ENCODE measurements at regions not wholly inside any gene's neighbourhood (a gene's known extent, or its start where the extent isn't known, plus 50 kb on each side); places are given as distances from the start of the nearest gene placed in this dataset.
"Not testable (repeated sequence)": the region's sequence is repeated elsewhere in the genome, so short reads cannot be mapped to it uniquely, and the experiment has no call there.

DNA sequence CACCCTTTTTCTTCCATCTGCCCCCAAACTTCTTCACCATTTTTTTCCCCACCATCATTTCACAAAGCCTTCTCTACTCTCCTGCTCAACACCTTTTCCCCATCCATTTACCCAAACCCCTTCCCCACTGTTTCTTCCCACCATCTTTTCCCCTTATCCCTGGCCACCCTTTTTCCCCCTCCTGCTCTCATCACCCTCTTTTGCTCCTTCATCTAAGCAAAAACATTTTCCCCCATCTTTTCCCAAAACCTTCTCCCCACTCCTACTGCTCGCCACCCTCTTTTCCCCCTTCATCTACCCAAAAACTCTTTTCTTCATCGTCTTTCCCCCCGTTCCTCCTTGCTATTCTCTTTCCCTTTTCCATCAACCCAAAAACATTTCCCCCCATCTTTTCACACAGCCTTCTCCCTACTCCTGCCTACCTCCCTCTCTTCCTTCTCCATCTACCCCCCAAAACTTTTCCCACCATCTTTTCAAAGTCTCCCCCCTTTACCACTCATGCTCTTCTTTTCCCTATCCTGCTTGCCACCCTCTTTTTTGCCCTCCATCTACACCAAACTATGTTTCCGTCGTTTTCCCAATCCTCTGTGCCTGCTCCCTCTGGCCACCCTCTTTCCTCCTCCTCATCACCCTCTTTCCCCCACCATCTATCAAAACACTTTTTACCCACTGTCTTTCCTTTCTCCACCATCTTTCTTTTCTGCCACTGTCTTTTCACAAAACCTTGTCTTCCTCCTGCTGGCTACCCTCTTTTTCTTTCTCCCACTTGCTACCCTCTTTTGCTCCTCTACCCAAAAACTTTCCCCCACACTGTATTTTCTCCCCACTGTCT lies 205.8 kb upstream of the WSB1 start:
- Histone ChIP-seq H3K27me3 (no peaks in the 10 kb centered on the region), H3K27ac (no peak overlapping the region), H3K4me3 (no peak overlapping the region), H3K36me3 (no peaks in the 10 kb centered on the region), H3K9me3 (no peaks in the 10 kb centered on the region), H3K4me1 (no peaks in the 10 kb centered on the region)
- TF ChIP-seq, protein P1, sequence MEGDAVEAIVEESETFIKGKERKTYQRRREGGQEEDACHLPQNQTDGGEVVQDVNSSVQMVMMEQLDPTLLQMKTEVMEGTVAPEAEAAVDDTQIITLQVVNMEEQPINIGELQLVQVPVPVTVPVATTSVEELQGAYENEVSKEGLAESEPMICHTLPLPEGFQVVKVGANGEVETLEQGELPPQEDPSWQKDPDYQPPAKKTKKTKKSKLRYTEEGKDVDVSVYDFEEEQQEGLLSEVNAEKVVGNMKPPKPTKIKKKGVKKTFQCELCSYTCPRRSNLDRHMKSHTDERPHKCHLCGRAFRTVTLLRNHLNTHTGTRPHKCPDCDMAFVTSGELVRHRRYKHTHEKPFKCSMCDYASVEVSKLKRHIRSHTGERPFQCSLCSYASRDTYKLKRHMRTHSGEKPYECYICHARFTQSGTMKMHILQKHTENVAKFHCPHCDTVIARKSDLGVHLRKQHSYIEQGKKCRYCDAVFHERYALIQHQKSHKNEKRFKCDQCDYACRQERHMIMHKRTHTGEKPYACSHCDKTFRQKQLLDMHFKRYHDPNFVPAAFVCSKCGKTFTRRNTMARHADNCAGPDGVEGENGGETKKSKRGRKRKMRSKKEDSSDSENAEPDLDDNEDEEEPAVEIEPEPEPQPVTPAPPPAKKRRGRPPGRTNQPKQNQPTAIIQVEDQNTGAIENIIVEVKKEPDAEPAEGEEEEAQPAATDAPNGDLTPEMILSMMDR (IDR thresholded peaks at IDR 0.05): no peak
- TF ChIP-seq EP300 (IDR thresholded peaks at IDR 0.05): no peak
- TF ChIP-seq POLR2AphosphoS5 (IDR thresholded peaks at IDR 0.05): no peak
- no peak for TF ChIP-seq POLR2A (IDR thresholded peaks at IDR 0.05)
- no peak for DNase-seq (ENCODE audit: low spot score in 2 of 2)
- 75% methylated on average over 5 of the region's 5 CpGs for WGBS

DNA sequence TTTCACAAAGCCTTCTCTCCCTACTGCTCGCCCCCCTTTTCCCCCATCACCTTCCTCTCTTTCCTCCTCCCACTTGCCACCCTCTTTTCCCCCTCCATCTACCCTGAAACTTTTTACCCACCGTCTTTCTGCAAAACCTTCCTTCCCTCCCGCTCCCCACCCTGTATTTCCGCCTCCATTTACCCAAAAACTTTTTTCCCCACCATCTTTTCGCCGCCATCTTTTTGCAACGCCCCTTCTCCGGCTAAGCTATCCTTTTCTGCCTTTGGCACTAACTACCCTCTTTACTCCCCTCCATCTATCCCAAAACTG lies 205.2 kb upstream of the WSB1 start:
- no peaks in the 10 kb centered on the region for H3K36me3 ChIP-seq
- H3K27me3 ChIP-seq: no peaks in the 10 kb centered on the region
- 59% methylated on average over 8 of the region's 8 CpGs for WGBS
- no peaks in the 10 kb centered on the region for H3K4me1 ChIP-seq
- DNase-seq (ENCODE audit: low spot score in 2 of 2): no peak
- TF ChIP-seq POLR2AphosphoS5 (IDR thresholded peaks at IDR 0.05) (no peak), POLR2A (IDR thresholded peaks at IDR 0.05) (no peak), EP300 (IDR thresholded peaks at IDR 0.05) (no peak)
- TF ChIP-seq, protein P1 (IDR thresholded peaks at IDR 0.05): no peak
- H3K9me3 ChIP-seq: no peaks in the 10 kb centered on the region
- no peak overlapping the region for H3K4me3 ChIP-seq
- no peak overlapping the region for H3K27ac ChIP-seq

DNA sequence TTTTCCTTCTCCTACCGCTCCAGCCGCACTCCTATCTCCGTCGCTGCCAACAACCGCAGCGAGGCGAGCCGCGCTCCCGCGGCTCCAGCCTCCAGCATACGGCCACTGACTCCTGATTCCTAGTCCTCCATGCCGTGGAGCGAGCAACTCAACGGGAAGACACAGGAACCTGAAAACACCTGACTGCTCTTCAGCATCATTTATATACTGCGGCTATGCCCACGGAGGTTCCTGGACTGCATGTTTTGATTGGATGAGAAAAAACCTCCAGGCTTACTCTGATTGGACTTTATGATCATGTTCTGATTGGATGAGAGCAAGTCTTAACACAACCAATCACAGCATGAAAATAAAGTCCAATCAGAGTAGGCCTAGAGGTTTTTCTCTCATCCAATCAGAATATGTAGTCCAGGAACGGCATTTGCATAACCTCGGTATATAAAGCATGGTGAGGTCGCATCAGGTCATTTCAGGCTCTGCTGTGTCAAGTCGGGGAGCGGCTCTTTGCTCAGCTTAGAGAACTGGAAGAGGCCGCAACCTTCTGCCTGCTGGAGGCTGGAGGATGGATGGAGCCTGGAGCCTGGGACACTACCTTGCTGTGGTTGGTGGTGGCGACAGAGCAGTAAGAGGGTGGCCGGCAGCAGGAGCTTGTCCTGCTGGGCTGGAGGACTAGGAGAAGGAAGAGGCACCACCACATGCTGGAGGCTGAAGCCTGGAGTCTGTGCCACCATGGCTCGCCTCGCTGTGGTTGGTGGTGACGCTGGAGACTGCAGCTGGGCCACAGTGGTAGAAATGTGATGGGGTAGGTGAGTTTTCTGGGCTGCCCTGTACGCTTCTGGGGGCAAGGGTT lies 204.6 kb upstream of the WSB1 start:
- not testable (repeated sequence) for H3K4me3 ChIP-seq; H3K9me3 ChIP-seq; H3K27ac ChIP-seq; DNase-seq (ENCODE audit: low spot score in 2 of 2); H3K4me1 ChIP-seq; H3K36me3 ChIP-seq; H3K27me3 ChIP-seq
- 61% methylated on average over 25 of the region's 29 CpGs for WGBS

DNA sequence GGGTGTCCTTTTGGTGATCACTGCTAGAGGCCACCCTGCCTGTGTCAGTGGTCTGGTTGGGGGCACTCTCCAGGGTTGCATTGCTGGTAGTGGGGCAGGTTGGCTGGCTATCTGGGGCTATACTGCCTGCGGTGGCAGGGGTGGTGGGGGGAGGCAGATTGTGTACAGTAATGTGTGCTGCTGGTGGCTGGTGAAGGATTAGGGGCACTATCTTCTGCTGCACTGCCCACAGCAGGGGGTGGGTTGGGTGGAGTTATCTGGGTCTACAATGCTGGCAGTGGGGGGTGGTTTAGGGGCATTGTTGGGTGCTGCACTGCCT lies 204.0 kb upstream of the WSB1 start:
- Histone ChIP-seq H3K27me3 (no peaks in the 10 kb centered on the region), H3K36me3 (no peaks in the 10 kb centered on the region), H3K4me1 (no peaks in the 10 kb centered on the region), H3K4me3 (no peak overlapping the region), H3K27ac (no peak overlapping the region), H3K9me3 (no peaks in the 10 kb centered on the region)
- TF ChIP-seq, protein P1 (IDR thresholded peaks at IDR 0.05): no peak
- TF ChIP-seq POLR2A (IDR thresholded peaks at IDR 0.05) (no peak), EP300 (IDR thresholded peaks at IDR 0.05) (no peak), POLR2AphosphoS5 (IDR thresholded peaks at IDR 0.05) (no peak)
- DNase-seq (ENCODE audit: low spot score in 2 of 2): no peak
- 80% methylated on average over 1 of the region's 1 CpG for WGBS

DNA sequence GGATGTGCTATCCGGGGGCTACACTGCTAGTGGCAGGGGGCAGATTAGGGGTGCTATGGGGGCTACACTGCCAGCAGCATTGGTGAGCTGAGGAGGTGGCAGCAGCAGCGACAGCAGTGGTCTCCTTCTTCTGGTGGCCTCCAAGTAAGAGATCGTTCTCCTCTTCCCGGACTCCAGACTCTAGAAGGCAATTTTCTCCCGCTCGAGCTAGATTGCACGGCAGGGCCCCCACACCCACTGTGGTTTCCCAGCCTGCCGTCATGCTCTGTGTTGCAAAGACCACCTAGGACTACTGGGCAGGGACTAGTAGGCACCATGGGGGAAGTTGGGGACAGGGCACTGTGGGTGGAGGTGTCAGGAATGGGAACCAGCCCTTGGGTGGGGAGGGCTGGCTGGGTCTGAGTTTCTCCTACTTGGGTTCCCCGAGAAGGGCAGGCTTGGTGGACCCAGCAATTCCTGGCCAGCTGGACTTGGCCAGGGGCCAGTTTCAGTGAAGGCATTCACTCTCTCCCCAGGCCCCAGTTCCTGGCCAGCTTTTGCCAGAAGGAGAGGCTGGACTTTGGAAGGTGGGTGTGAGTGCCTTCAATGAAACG lies 203.4 kb upstream of the WSB1 start:
- H3K27me3 ChIP-seq; H3K36me3 ChIP-seq; H3K27ac ChIP-seq; H3K4me1 ChIP-seq; H3K4me3 ChIP-seq; H3K9me3 ChIP-seq; DNase-seq (ENCODE audit: low spot score in 2 of 2): not testable (repeated sequence)
- WGBS: 42% methylated on average over 2 of the region's 10 CpGs

DNA sequence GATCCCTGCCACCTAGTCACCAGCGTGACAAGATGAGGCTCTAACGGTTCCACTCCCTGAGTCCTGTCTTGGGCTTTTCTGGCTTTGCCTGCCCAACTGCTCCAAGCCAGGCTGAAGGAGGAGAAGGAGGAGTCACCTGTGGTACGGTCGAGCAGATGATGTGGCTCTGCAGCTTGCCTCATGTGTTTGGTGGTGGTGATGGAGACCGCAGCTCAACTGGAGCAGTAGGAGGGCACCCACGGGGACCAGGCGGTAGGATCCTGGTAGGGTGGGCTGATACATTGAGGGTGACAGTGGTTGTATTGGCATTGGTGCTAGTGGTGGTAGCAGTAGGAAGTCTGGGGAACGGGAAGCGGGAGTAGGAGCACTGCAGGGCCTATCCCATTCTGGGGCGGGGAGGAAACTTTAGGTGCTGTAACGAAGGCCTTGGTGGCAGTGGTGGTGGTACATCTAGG lies 202.8 kb upstream of the WSB1 start:
- 77% methylated on average over 11 of the region's 11 CpGs for WGBS
- H3K9me3 ChIP-seq: no peaks in the 10 kb centered on the region
- no peak overlapping the region for H3K27ac ChIP-seq
- no peaks in the 10 kb centered on the region for H3K4me1 ChIP-seq
- TF ChIP-seq POLR2A (IDR thresholded peaks at IDR 0.05) (no peak), EP300 (IDR thresholded peaks at IDR 0.05) (no peak), POLR2AphosphoS5 (IDR thresholded peaks at IDR 0.05) (no peak)
- TF ChIP-seq, protein P1 (IDR thresholded peaks at IDR 0.05): no peak
- no peaks in the 10 kb centered on the region for H3K36me3 ChIP-seq
- H3K4me3 ChIP-seq: no peak overlapping the region
- no peaks in the 10 kb centered on the region for H3K27me3 ChIP-seq
- DNase-seq (ENCODE audit: low spot score in 2 of 2): no peak

DNA sequence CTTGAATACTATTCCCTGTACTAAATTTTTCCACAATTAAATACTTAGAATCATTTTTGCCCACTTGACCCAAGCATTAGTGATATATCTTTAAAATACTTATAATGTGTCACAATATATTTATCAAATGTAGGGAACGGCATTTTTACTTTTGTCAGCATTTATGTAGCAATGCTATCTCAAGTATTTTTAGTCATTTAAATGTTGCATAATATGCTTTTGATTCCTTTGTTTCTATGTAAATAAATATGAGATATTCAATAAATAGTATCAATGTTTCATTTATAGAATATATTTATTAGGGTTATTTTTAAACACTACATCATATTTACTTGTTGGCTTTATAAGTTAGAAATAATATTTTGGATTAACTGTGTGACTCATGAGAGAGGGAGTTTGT lies 199.7 kb upstream of the WSB1 start:
- not testable (repeated sequence) for H3K4me3 ChIP-seq; H3K27me3 ChIP-seq; H3K27ac ChIP-seq; H3K9me3 ChIP-seq; H3K36me3 ChIP-seq; DNase-seq (ENCODE audit: low spot score in 2 of 2); H3K4me1 ChIP-seq
- WGBS: 87% methylated on average over 1 of the region's 1 CpG

DNA sequence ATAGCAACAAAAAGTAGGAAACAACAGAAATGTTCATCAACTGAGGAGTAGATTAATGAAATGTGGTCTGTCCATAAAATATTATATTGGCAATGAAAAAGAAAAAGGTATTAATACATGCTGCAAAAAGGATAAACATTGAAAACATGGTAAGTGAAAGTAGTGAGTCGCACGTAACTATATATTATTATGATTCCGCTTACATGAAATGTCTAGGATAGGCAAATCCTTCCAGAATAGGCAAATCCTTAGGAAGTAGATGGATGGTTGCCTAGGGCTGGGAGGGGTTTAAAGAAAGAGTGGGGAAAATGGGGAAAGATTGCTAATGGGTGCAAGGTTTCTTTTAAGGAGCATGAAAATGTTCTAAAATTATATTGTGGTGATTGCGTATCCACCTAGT lies 198.1 kb upstream of the WSB1 start:
- not testable (repeated sequence) for H3K9me3 ChIP-seq; H3K27me3 ChIP-seq; H3K4me1 ChIP-seq; H3K4me3 ChIP-seq; H3K36me3 ChIP-seq; H3K27ac ChIP-seq; DNase-seq (ENCODE audit: low spot score in 2 of 2)
- 90% methylated on average over 4 of the region's 4 CpGs for WGBS

DNA sequence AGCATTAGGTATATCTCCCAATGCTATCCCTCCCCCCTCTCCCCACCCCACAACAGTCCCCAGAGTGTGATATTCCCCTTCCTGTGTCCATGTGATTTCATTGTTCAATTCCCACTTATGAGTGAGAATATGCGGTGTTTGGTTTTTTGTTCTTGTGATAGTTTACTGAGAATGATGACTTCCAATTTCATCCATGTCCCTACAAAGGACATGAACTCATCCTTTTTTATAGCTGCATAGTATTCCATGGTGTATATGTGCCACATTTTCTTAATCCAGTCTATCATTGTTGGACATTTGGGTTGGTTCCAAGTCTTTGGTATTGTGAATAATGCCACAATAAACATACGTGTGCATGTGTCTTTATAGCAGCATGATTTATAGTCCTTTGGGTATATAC lies 194.6 kb upstream of the WSB1 start:
- H3K9me3 ChIP-seq; H3K27ac ChIP-seq; H3K4me1 ChIP-seq; DNase-seq (ENCODE audit: low spot score in 2 of 2); H3K27me3 ChIP-seq; H3K36me3 ChIP-seq; H3K4me3 ChIP-seq: not testable (repeated sequence)
- WGBS: 68% methylated on average over 2 of the region's 2 CpGs
